ENCODE measurements at regions not wholly inside any gene's neighbourhood (a gene's known extent, or its start where the extent isn't known, plus 50 kb on each side); places are given as distances from the start of the nearest gene placed in this dataset.

GRCh38 chr6:21501815-21502214, 91.7 kb upstream of the SOX4 start:
- ChIA-PET POLR2A (no interaction called here), CTCF (no interaction called here)
- no TSS peak for BruUV-seq (replicated peaks)
- no peak overlapping the region for H3K4me3 ChIP-seq (ENCODE audit: low read depth, low read length)
- H3K4me1 Mint-ChIP-seq (ENCODE audit: low read depth, unreplicated experiment), result peaks cover 8% of the 10 kb centered on the region
- no peaks in the 10 kb centered on the region for H3K36me3 Mint-ChIP-seq (ENCODE audit: insufficient read depth, unreplicated experiment)
- H3K36me3 ChIP-seq (ENCODE audit: control insufficient read depth, insufficient read depth, low read length), result no peaks in the 10 kb centered on the region
- DNase-seq, result no peak
- 0 out of 2 replicates have a peak, but pooled peaks cover 3% of the 10 kb centered on the region for H3K4me1 ChIP-seq
- intact Hi-C loops (cut with micrococcal nuclease; ENCODE audit: unreplicated experiment), result no loop called here
- H3K27ac Mint-ChIP-seq (ENCODE audit: unreplicated experiment), result no peak overlapping the region
- H3K9me3 Mint-ChIP-seq (ENCODE audit: unreplicated experiment), result no peaks in the 10 kb centered on the region
- TF ChIP-seq CTCF (IDR thresholded peaks at IDR 0.05; ENCODE audit: insufficient read depth in 1 of 2, low read depth in 1 of 2, low read length in 1 of 2, severe bottlenecking in 1 of 2, unreplicated experiment in 1 of 2), result no peak
- no peaks in the 10 kb centered on the region for H3K27me3 Mint-ChIP-seq (ENCODE audit: insufficient read depth, unreplicated experiment)
- no peaks in the 10 kb centered on the region for H3K9me3 ChIP-seq
- H3K4me3 Mint-ChIP-seq (ENCODE audit: unreplicated experiment), result no peak overlapping the region
- H3K27me3 ChIP-seq (replicated peaks; ENCODE audit: control insufficient read depth, insufficient read depth, low read length), result no peaks in the 10 kb centered on the region

- Mint-ChIP-seq H3K9me3 (ENCODE audit: unreplicated experiment) (no peaks in the 10 kb centered on the region), H3K4me3 (ENCODE audit: unreplicated experiment) (no peak overlapping the region), H3K36me3 (ENCODE audit: insufficient read depth, unreplicated experiment) (no peaks in the 10 kb centered on the region), H3K27me3 (ENCODE audit: insufficient read depth, unreplicated experiment) (no peaks in the 10 kb centered on the region), H3K4me1 (ENCODE audit: low read depth, unreplicated experiment) (peaks cover 8% of the 10 kb centered on the region), H3K27ac (ENCODE audit: unreplicated experiment) (no peak overlapping the region)
- Histone ChIP-seq H3K27me3 (replicated peaks; ENCODE audit: control insufficient read depth, insufficient read depth, low read length) (no peaks in the 10 kb centered on the region), H3K4me1 (0 out of 2 replicates have a peak, but pooled peaks cover 3% of the 10 kb centered on the region), H3K4me3 (ENCODE audit: low read depth, low read length) (no peak overlapping the region), H3K36me3 (ENCODE audit: control insufficient read depth, insufficient read depth, low read length) (no peaks in the 10 kb centered on the region), H3K9me3 (no peaks in the 10 kb centered on the region)
- no peak for DNase-seq
- ChIA-PET CTCF (no interaction called here), POLR2A (no interaction called here)
- intact Hi-C loops (cut with micrococcal nuclease; ENCODE audit: unreplicated experiment), result no loop called here
- no TSS peak for BruUV-seq (replicated peaks)
- TF ChIP-seq CTCF (IDR thresholded peaks at IDR 0.05; ENCODE audit: insufficient read depth in 1 of 2, low read depth in 1 of 2, low read length in 1 of 2, severe bottlenecking in 1 of 2, unreplicated experiment in 1 of 2), result no peak
Measured at GRCh38 chr6:21502682-21503081, 90.9 kb upstream of the SOX4 start.

GRCh38 chr6:21504790-21505189, 88.8 kb upstream of the SOX4 start:
- ChIA-PET CTCF (no interaction called here), POLR2A (no interaction called here)
- H3K36me3 Mint-ChIP-seq (ENCODE audit: insufficient read depth, unreplicated experiment), result no peaks in the 10 kb centered on the region
- H3K27me3 Mint-ChIP-seq (ENCODE audit: insufficient read depth, unreplicated experiment), result no peaks in the 10 kb centered on the region
- no peak for DNase-seq
- H3K9me3 Mint-ChIP-seq (ENCODE audit: unreplicated experiment), result no peaks in the 10 kb centered on the region
- Histone ChIP-seq H3K4me3 (ENCODE audit: low read depth, low read length) (no peak overlapping the region), H3K27me3 (replicated peaks; ENCODE audit: control insufficient read depth, insufficient read depth, low read length) (no peaks in the 10 kb centered on the region), H3K4me1 (0 out of 2 replicates have a peak, but pooled peaks cover 3% of the 10 kb centered on the region), H3K9me3 (no peaks in the 10 kb centered on the region), H3K36me3 (ENCODE audit: control insufficient read depth, insufficient read depth, low read length) (no peaks in the 10 kb centered on the region)
- H3K4me3 Mint-ChIP-seq (ENCODE audit: unreplicated experiment), result no peak overlapping the region
- no TSS peak for BruUV-seq (replicated peaks)
- no peak for TF ChIP-seq CTCF (IDR thresholded peaks at IDR 0.05; ENCODE audit: insufficient read depth in 1 of 2, low read depth in 1 of 2, low read length in 1 of 2, severe bottlenecking in 1 of 2, unreplicated experiment in 1 of 2)
- H3K4me1 Mint-ChIP-seq (ENCODE audit: low read depth, unreplicated experiment), result peaks cover 8% of the 10 kb centered on the region
- H3K27ac Mint-ChIP-seq (ENCODE audit: unreplicated experiment), result no peak overlapping the region
- intact Hi-C loops (cut with micrococcal nuclease; ENCODE audit: unreplicated experiment), result no loop called here
